T-helper 1 cell treated with Interleukin-12 subunit alpha and Interleukin-12 subunit beta and Interleukin-4 antibody, amounts not matched to agents 30 ng/mL and 1 ng/mL, for 36 hours (primary cell): ENCODE measurements at regions not wholly inside any gene's neighbourhood (a gene's known extent, or its start where the extent isn't known, plus 50 kb on each side); places are given as distances from the start of the nearest gene placed in this dataset.
"Not testable (repeated sequence)": the region's sequence is repeated elsewhere in the genome, so short reads cannot be mapped to it uniquely, and the experiment has no call there.

Experiments
- intact Hi-C: fragments of 100-400 bp; cut with micrococcal nuclease; formaldehyde crosslinking; loops from one replicate; pipeline ENCODE4 v1.15.1; 2024

DNA sequence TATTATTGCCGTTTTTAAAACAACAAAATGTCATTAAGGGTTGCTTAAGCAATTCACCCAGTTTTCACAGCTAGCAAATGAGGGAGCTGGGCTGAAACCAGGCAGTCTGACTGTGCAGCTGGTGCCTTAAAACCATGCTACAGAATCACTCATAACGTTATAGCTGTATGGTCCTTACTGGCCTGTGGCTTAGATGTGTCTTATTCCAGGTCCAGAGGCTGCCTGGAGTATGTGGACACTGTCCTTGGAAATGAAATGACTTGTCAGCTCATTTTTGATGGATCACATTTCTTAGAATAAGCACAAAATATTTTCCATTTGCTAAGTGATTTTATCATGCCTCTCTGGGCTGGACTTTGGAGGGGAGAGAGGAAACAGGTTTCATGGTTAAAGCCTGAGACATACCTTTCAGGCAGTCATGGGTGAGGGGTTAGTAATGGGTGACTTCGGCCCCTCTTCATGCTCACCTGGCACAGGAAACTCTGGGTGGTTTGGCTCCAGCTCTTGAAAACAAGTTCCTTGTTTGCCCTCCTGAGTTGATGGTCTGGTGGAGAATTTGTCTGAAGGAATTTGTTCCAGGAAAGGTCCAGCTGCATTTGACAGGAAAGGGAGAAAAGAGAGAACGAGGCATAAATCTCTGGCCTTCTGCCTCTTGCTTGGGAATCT, 823.2 kb downstream of the DHX35 start:
- intact Hi-C loops: no loop called here

GRCh38 chr20:39784693-39785092, 822.5 kb downstream of the DHX35 start:
- intact Hi-C loops: no loop called here

GRCh38 chr20:39778847-39779604, 816.9 kb downstream of the DHX35 start:
- intact Hi-C loops: no loop called here

- intact Hi-C loops: no loop called here
Observed at GRCh38 chr20:39778431-39778830, 816.3 kb downstream of the DHX35 start.

DNA sequence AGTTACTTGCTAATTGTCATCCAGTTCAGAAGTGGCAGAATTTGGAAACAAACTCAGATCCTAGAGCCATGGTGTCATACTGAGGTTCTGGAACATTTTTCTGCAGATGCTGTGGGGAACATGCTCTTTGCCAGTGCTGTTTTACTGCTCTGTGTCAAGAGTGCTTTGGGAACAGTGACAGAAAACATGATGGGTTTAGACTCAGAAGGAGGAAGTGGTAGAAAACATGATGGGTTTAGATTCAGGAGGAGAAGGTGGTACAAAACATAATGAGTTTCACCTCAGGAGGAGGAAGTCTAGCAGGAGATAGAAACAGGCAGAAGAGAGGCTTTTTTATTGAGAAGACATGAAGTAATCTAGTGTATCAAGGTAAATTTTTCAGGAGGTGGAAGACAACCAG, 815.5 kb downstream of the DHX35 start:
- intact Hi-C loops: no loop called here

- intact Hi-C loops: no loop called here
Observed at GRCh38 chr20:39775110-39775509, 813.0 kb downstream of the DHX35 start.

DNA sequence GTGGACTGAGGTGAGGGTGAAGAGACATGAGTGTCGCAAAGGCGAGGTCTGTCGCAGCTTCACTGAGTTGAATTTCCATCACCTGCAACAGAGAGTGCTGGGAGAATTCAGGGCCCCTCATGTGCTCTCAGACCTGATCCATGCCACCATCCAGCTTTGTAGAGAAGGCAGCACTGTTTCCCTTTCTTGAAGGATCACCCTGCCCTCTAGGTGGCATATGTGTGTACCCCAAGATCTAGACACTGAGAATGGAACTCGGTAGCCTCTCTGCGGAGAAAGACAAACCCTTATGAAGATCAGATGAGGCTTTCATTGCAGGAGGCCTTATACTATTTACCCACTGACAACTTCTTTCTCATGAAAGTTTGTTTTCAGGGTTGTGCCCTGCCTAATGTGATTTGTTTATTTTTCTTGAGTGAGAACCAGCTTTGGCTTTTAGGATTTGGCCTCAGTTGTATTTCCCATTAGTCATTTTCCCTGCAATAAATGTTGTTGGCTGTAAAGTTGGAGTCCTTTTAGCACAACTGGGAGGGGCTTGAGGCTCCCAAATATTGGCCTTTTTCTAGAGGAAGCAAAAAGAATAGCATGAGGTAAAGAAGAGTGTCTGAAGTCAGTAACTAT, 811.3 kb downstream of the DHX35 start:
- intact Hi-C loops: no loop called here

DNA sequence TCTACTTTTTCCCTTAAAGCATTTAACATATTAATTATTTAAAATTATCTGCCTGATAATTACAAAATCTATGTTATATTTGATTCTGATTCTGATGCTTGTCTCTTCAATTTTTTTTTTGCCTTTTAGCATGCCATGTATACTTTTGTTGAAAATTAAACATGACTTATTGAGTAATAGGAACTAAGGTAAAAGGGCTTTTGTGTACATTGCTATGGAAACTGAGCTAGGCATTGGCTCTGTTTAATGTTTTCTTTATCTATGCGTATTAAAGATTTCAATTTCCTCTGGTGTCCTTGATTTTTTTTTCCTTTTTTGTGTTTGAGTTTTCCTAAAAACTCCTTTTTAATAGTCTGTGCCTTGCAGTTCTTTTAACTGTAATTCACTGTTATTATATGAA, 805.2 kb downstream of the DHX35 start:
- intact Hi-C loops: no loop called here

- intact Hi-C loops: no loop called here
Observed at GRCh38 chr20:39766333-39766732, 804.2 kb downstream of the DHX35 start.

GRCh38 chr20:39762716-39763115, 800.6 kb downstream of the DHX35 start:
- intact Hi-C loops: no loop called here

DNA sequence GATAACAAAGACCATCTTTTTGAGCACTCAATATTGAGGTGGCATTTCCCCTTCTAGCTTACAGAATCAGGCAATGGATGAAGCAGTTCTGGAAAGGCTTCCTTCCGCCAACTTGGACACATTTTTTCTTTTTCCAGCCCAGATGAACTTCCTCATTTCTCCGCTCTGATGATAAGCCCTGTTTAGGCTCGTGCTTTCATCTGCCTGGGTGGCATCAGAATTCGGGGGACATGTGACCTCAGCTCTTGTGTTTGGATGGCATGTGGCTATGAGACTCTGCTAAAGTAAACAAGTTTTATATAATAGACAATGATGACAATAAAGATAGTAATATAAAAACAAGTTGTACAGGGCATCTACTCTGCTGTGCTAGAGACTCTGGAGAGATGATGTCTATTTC, 796.7 kb downstream of the DHX35 start:
- intact Hi-C loops: no loop called here

- intact Hi-C loops: no loop called here
Observed at GRCh38 chr20:39756828-39757227, 794.7 kb downstream of the DHX35 start.

GRCh38 chr20:39756369-39756768, 794.2 kb downstream of the DHX35 start:
- intact Hi-C loops: no loop called here

GRCh38 chr20:39752262-39752876, 790.2 kb downstream of the DHX35 start:
- intact Hi-C loops: no loop called here

GRCh38 chr20:39751557-39752137, 789.5 kb downstream of the DHX35 start:
- intact Hi-C loops: no loop called here

DNA sequence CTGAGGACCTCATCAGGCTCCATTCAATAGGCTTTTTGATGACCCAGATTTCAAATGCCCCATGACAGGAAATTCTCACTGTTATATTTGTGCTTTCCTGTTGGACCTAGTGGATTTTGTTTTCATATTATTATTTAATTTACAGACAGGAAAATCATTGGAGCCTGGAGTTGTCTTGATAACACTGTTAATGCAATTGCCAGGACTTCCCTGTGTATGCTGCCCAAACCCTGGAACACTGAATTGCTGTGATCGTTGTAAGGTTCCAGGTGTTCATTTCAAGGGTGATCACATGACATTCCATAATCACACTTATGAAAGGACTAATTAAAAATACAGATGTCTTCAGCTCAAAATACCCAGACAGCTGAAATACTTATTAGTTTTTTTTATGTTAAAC, 783.2 kb downstream of the DHX35 start:
- intact Hi-C loops: no loop called here

GRCh38 chr20:39738651-39739050, 776.5 kb downstream of the DHX35 start:
- intact Hi-C loops: loop anchor here (5.0 kb wide), 1 partner anchor 1224 kb away; no protein-coding TSS in a partner anchor

DNA sequence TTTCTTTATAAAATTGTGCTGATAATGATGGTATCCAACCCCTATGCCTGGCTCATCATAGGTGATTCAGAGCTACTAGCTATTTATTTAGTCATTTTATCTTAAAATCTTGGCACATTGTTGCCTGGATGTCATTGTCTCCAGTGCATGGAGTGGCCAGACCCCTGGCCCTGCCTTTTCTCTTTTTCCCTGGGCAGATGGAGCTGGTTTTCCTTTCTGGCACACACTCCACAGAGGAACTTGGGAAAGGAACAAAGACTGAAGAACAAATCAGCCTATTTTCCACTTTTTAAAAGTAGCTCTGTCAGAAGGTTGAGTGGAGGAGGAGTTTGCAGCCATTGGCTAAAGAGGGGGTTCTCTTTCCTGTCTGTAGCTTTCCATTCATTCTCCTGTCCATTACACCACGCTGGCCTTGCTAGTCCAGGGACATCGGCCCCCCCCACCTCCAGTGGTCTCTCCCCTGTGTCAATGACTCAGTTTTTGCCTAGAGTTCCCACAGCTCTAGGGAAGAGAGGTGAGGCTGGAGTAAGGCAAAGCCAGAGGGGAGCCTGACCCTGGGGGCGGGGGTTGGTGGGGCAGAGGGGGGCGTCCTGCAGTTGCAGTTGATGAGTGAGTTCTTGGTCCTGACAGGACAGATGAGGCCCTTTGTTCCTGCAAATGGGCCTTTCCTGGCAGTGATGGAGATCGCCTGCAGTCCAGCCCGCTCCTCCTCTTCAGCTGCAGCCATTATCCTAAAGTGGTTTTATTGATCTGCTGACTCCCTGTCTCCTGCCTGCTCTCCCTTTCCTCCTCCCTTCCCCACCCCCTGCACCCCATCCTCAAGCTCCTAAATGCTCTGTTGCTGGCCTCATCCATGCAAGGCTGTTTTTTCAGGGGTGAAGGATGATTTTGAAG, 774.5 kb downstream of the DHX35 start:
- intact Hi-C loops: loop anchor here (5.0 kb wide), 1 partner anchor 1226 kb away; no protein-coding TSS in a partner anchor

DNA sequence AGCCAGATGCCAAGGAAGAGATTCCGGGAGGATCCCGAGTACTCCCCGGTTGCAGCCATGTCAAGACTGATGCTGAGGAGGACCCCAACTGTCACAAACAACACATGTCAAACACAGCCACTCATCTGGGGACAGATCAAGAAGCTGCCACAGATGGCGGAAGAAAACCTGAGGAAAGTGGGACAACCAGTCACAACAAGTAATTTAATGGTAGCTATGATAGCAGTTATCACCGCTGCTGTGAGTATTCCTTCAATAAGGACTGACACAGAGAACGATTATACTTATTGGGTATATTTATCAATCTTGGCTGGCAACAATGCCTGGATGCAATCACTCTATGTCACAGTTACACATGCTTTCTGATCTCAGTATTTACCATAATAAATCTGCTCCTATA, 763.4 kb downstream of the DHX35 start:
- intact Hi-C loops: not testable (repeated sequence)

- intact Hi-C loops: no loop called here
Observed at GRCh38 chr20:39719293-39719692, 757.1 kb downstream of the DHX35 start.

DNA sequence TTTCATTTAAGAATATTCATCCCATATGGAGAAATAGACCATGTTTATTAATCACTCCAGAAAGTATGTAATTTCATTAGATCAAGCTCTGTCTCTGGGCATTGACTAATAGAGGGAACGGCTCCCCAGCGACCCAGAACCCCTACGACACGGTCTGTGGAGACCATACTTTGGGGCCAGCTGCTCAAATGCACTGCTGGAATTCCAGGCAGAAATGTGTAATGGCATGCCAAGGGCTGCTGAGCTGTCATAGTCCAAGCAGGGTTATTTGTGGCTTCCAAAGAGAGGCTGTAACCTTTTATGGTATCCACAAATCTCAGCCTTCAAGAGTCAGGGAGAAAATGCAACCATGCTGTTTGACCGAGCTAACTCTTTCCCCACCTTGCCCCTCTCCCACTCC, 755.8 kb downstream of the DHX35 start:
- intact Hi-C loops: no loop called here
